ENCODE measurements at regions not wholly inside any gene's neighbourhood (a gene's known extent, or its start where the extent isn't known, plus 50 kb on each side); places are given as distances from the start of the nearest gene placed in this dataset.

GRCh38 chr5:53368966-53369605 lies 111.3 kb upstream of the FST start:
- Mint-ChIP-seq H3K27me3 (ENCODE audit: insufficient read depth) (no peaks in the 10 kb centered on the region), H3K9me3 (peaks cover 3% of the 10 kb centered on the region), H3K4me3 (no peak overlapping the region), H3K27ac (no peak overlapping the region), H3K36me3 (ENCODE audit: low read depth) (no peaks in the 10 kb centered on the region), H3K4me1 (ENCODE audit: low read depth) (no peaks in the 10 kb centered on the region)
- intact Hi-C loops (cut with micrococcal nuclease), result no loop called here
- no peak for DNase-seq (ENCODE audit: low spot score)

GRCh38 chr5:53369681-53370080 lies 110.7 kb upstream of the FST start:
- intact Hi-C loops (cut with micrococcal nuclease), result no loop called here
- H3K27me3 Mint-ChIP-seq (ENCODE audit: insufficient read depth), result no peaks in the 10 kb centered on the region
- no peak overlapping the region for H3K4me3 Mint-ChIP-seq
- no peak for DNase-seq (ENCODE audit: low spot score)
- peaks cover 3% of the 10 kb centered on the region for H3K9me3 Mint-ChIP-seq
- no peak overlapping the region for H3K27ac Mint-ChIP-seq
- no peaks in the 10 kb centered on the region for H3K36me3 Mint-ChIP-seq (ENCODE audit: low read depth)
- H3K4me1 Mint-ChIP-seq (ENCODE audit: low read depth), result no peaks in the 10 kb centered on the region

- Mint-ChIP-seq H3K4me3 (no peak overlapping the region), H3K4me1 (ENCODE audit: low read depth) (no peaks in the 10 kb centered on the region), H3K36me3 (ENCODE audit: low read depth) (no peaks in the 10 kb centered on the region), H3K27ac (no peak overlapping the region), H3K9me3 (no peaks in the 10 kb centered on the region), H3K27me3 (ENCODE audit: insufficient read depth) (peaks cover 2% of the 10 kb centered on the region)
- no peak for DNase-seq (ENCODE audit: low spot score)
- intact Hi-C loops (cut with micrococcal nuclease), result no loop called here
These were observed 106.8 kb upstream of the FST start for GRCh38 chr5:53373451-53374158.

GRCh38 chr5:53376853-53377252 lies 103.6 kb upstream of the FST start:
- Mint-ChIP-seq H3K9me3 (no peaks in the 10 kb centered on the region), H3K27me3 (ENCODE audit: insufficient read depth) (peaks cover 2% of the 10 kb centered on the region), H3K4me3 (no peak overlapping the region), H3K27ac (no peak overlapping the region), H3K36me3 (ENCODE audit: low read depth) (no peaks in the 10 kb centered on the region), H3K4me1 (ENCODE audit: low read depth) (no peaks in the 10 kb centered on the region)
- intact Hi-C loops (cut with micrococcal nuclease), result no loop called here
- no peak for DNase-seq (ENCODE audit: low spot score)

- no peak for DNase-seq (ENCODE audit: low spot score)
- intact Hi-C loops (cut with micrococcal nuclease), result no loop called here
- no peak overlapping the region for H3K27ac Mint-ChIP-seq
- peaks cover 2% of the 10 kb centered on the region for H3K27me3 Mint-ChIP-seq (ENCODE audit: insufficient read depth)
- H3K36me3 Mint-ChIP-seq (ENCODE audit: low read depth), result no peaks in the 10 kb centered on the region
- H3K4me3 Mint-ChIP-seq, result no peak overlapping the region
- H3K4me1 Mint-ChIP-seq (ENCODE audit: low read depth), result no peaks in the 10 kb centered on the region
- no peaks in the 10 kb centered on the region for H3K9me3 Mint-ChIP-seq
These were observed 102.2 kb upstream of the FST start for GRCh38 chr5:53378190-53378589.

GRCh38 chr5:53378590-53379247 lies 101.7 kb upstream of the FST start:
- intact Hi-C loops (cut with micrococcal nuclease), result no loop called here
- H3K9me3 Mint-ChIP-seq, result no peaks in the 10 kb centered on the region

GRCh38 chr5:53386341-53386740 lies 94.1 kb upstream of the FST start:
- Mint-ChIP-seq H3K4me1 (ENCODE audit: low read depth) (no peaks in the 10 kb centered on the region), H3K4me3 (no peak overlapping the region), H3K27ac (no peak overlapping the region), H3K36me3 (ENCODE audit: low read depth) (no peaks in the 10 kb centered on the region), H3K9me3 (no peaks in the 10 kb centered on the region), H3K27me3 (ENCODE audit: insufficient read depth) (no peaks in the 10 kb centered on the region)
- DNase-seq (ENCODE audit: low spot score), result no peak
- intact Hi-C loops (cut with micrococcal nuclease), result no loop called here

More at GRCh38 chr5:53378590-53379247, 101.7 kb upstream of the FST start:
- no peak for DNase-seq (ENCODE audit: low spot score)
- H3K36me3 Mint-ChIP-seq (ENCODE audit: low read depth), result no peaks in the 10 kb centered on the region
- H3K27me3 Mint-ChIP-seq (ENCODE audit: insufficient read depth), result peaks cover 2% of the 10 kb centered on the region
- no peak overlapping the region for H3K4me3 Mint-ChIP-seq
- no peaks in the 10 kb centered on the region for H3K4me1 Mint-ChIP-seq (ENCODE audit: low read depth)
- no peak overlapping the region for H3K27ac Mint-ChIP-seq

GRCh38 chr5:53389093-53389492 lies 91.3 kb upstream of the FST start:
- Mint-ChIP-seq H3K9me3 (no peaks in the 10 kb centered on the region), H3K4me1 (ENCODE audit: low read depth) (no peaks in the 10 kb centered on the region), H3K36me3 (ENCODE audit: low read depth) (no peaks in the 10 kb centered on the region), H3K27ac (no peak overlapping the region), H3K4me3 (no peak overlapping the region), H3K27me3 (ENCODE audit: insufficient read depth) (peaks cover 2% of the 10 kb centered on the region)
- intact Hi-C loops (cut with micrococcal nuclease), result no loop called here
- DNase-seq (ENCODE audit: low spot score), result no peak

GRCh38 chr5:53392073-53392472 lies 88.4 kb upstream of the FST start:
- H3K4me1 Mint-ChIP-seq (ENCODE audit: low read depth), result no peaks in the 10 kb centered on the region
- H3K36me3 Mint-ChIP-seq (ENCODE audit: low read depth), result no peaks in the 10 kb centered on the region
- no peak overlapping the region for H3K4me3 Mint-ChIP-seq
- peaks cover 2% of the 10 kb centered on the region for H3K27me3 Mint-ChIP-seq (ENCODE audit: insufficient read depth)
- H3K27ac Mint-ChIP-seq, result no peak overlapping the region
- intact Hi-C loops (cut with micrococcal nuclease), result loop anchor here (5.0 kb wide), 1 partner anchor 1805 kb away; no protein-coding TSS in a partner anchor
- H3K9me3 Mint-ChIP-seq, result no peaks in the 10 kb centered on the region
- no peak for DNase-seq (ENCODE audit: low spot score)

- peaks cover 2% of the 10 kb centered on the region for H3K27me3 Mint-ChIP-seq (ENCODE audit: insufficient read depth)
- no peak overlapping the region for H3K4me3 Mint-ChIP-seq
- no peaks in the 10 kb centered on the region for H3K36me3 Mint-ChIP-seq (ENCODE audit: low read depth)
- intact Hi-C loops (cut with micrococcal nuclease), result loop anchor here (5.0 kb wide), 1 partner anchor 1808 kb away; no protein-coding TSS in a partner anchor
- no peak for DNase-seq (ENCODE audit: low spot score)
- H3K9me3 Mint-ChIP-seq, result no peaks in the 10 kb centered on the region
- H3K4me1 Mint-ChIP-seq (ENCODE audit: low read depth), result no peaks in the 10 kb centered on the region
- no peak overlapping the region for H3K27ac Mint-ChIP-seq
These were observed 85.6 kb upstream of the FST start for GRCh38 chr5:53394808-53395207.

GRCh38 chr5:53397141-53397757 lies 83.2 kb upstream of the FST start:
- Mint-ChIP-seq H3K4me3 (no peak overlapping the region), H3K4me1 (ENCODE audit: low read depth) (no peaks in the 10 kb centered on the region), H3K36me3 (ENCODE audit: low read depth) (no peaks in the 10 kb centered on the region), H3K27ac (no peak overlapping the region), H3K27me3 (ENCODE audit: insufficient read depth) (peaks cover 2% of the 10 kb centered on the region), H3K9me3 (no peaks in the 10 kb centered on the region)
- intact Hi-C loops (cut with micrococcal nuclease), result no loop called here
- no peak for DNase-seq (ENCODE audit: low spot score)

GRCh38 chr5:53397845-53398244 lies 82.6 kb upstream of the FST start:
- H3K36me3 Mint-ChIP-seq (ENCODE audit: low read depth), result no peaks in the 10 kb centered on the region
- no peak overlapping the region for H3K27ac Mint-ChIP-seq
- no peaks in the 10 kb centered on the region for H3K4me1 Mint-ChIP-seq (ENCODE audit: low read depth)
- DNase-seq (ENCODE audit: low spot score), result no peak
- intact Hi-C loops (cut with micrococcal nuclease), result no loop called here
- no peak overlapping the region for H3K4me3 Mint-ChIP-seq
- H3K9me3 Mint-ChIP-seq, result no peaks in the 10 kb centered on the region
- no peaks in the 10 kb centered on the region for H3K27me3 Mint-ChIP-seq (ENCODE audit: insufficient read depth)
